MCF 10A (cell line): ENCODE measurements at regions not wholly inside any gene's neighbourhood (a gene's known extent, or its start where the extent isn't known, plus 50 kb on each side); places are given as distances from the start of the nearest gene placed in this dataset.

ENCODE experiments used
- BruUV-seq: library from RNA; stranded (reverse); fragments of 400-500 nt; replicated peaks from 2 replicates; lab custom pipeline; 2021; lab: Mats Ljungman, UMichigan
- CTCF ChIA-PET: fragments of 300-600 bp; sonication (Branson Sonifier 250); formaldehyde crosslinking; extraction: SDS; loops from one replicate; lab custom pipeline; 2021; ENCODE audit warnings: antibody characterized with exemption, inconsistent platforms; lab: Yijun Ruan, JAX
- POLR2A ChIA-PET: fragments of 300-600, 350-650 bp; sonication (Branson Sonifier 250); formaldehyde crosslinking; extraction: SDS; loops from one replicate; lab custom pipeline; 2020; ENCODE audit warnings: antibody characterized with exemption, inconsistent platforms; lab: Yijun Ruan, JAX
- DNase-seq: peaks from one replicate; pipeline ENCODE4 v3.0.0-alpha.2; 2018; ENCODE audit not compliant: unreplicated experiment
- H3K27ac Mint-ChIP-seq: one replicate; pipeline ENCODE4 v1.8.0; 2022; ENCODE audit warnings: mild to moderate bottlenecking, low read depth, mixed read lengths; ENCODE audit not compliant: unreplicated experiment
- H3K27me3 Mint-ChIP-seq: one replicate; pipeline ENCODE4 v1.8.0; 2022; ENCODE audit warnings: mixed read lengths; ENCODE audit not compliant: insufficient read depth, unreplicated experiment
- H3K36me3 Mint-ChIP-seq: one replicate; pipeline ENCODE4 v1.8.0; 2022; ENCODE audit warnings: mild to moderate bottlenecking, moderate library complexity, mixed read lengths; ENCODE audit not compliant: insufficient read depth, unreplicated experiment
- H3K4me1 Mint-ChIP-seq: one replicate; pipeline ENCODE4 v1.8.0; 2022; ENCODE audit warnings: mixed read lengths; ENCODE audit not compliant: insufficient read depth, unreplicated experiment
- H3K4me3 Mint-ChIP-seq: one replicate; pipeline ENCODE4 v1.8.0; 2022; ENCODE audit warnings: mild to moderate bottlenecking, moderate library complexity, mixed read lengths; ENCODE audit not compliant: unreplicated experiment
- H3K9me3 Mint-ChIP-seq: one replicate; pipeline ENCODE4 v1.8.0; 2022; ENCODE audit warnings: mixed read lengths; ENCODE audit not compliant: unreplicated experiment
- CTCF ChIP-seq: fragments of 200-600 bp; IDR thresholded peaks from one replicate; pipeline ENCODE4 v1.8.0; 2022; ENCODE audit warnings: antibody characterized with exemption, mild to moderate bottlenecking; ENCODE audit not compliant: unreplicated experiment
- intact Hi-C: fragments of 100-400 bp; cut with micrococcal nuclease; formaldehyde crosslinking; loops from 2 replicates; pipeline ENCODE4 v1.14.1; 2022

- intact Hi-C loops = no loop called here
- Mint-ChIP-seq H3K9me3 (no peaks in the 10 kb centered on the region), H3K4me1 (no peaks in the 10 kb centered on the region), H3K36me3 (no peaks in the 10 kb centered on the region), H3K27me3 (no peaks in the 10 kb centered on the region), H3K4me3 (no peak overlapping the region), H3K27ac (no peak overlapping the region)
- TF ChIP-seq CTCF = no peak
- BruUV-seq = no TSS peak
- no peak for DNase-seq
- ChIA-PET POLR2A (no interaction called here), CTCF (interaction anchor here (0.6 kb wide), 1 partner anchor 1073 kb away, joined by 3 read pairs; no protein-coding TSS in a partner anchor)
Measured at GRCh38 chr14:44418856-44419255, 88.2 kb downstream of the FSCB start.

GRCh38 chr14:44417809-44418208 is 89.3 kb downstream of the FSCB start:
- Mint-ChIP-seq H3K27ac (no peak overlapping the region), H3K27me3 (no peaks in the 10 kb centered on the region), H3K9me3 (no peaks in the 10 kb centered on the region), H3K36me3 (no peaks in the 10 kb centered on the region), H3K4me3 (no peak overlapping the region), H3K4me1 (peaks cover 5% of the 10 kb centered on the region)
- DNase-seq = no peak
- intact Hi-C loops = no loop called here
- POLR2A ChIA-PET = no interaction called here
- CTCF ChIA-PET = interaction anchor here (0.6 kb wide), 1 partner anchor 466 kb away, joined by 4 read pairs; no protein-coding TSS in a partner anchor
- BruUV-seq = no TSS peak
- TF ChIP-seq CTCF = no peak

- TF ChIP-seq CTCF = no peak
- Mint-ChIP-seq H3K27me3 (no peaks in the 10 kb centered on the region), H3K9me3 (no peaks in the 10 kb centered on the region), H3K27ac (no peak overlapping the region), H3K36me3 (no peaks in the 10 kb centered on the region), H3K4me1 (peaks cover 5% of the 10 kb centered on the region), H3K4me3 (no peak overlapping the region)
- ChIA-PET CTCF (no interaction called here), POLR2A (no interaction called here)
- intact Hi-C loops = no loop called here
- BruUV-seq = no TSS peak
- DNase-seq = no peak
Measured at GRCh38 chr14:44414646-44415045, 92.4 kb downstream of the FSCB start.

- Mint-ChIP-seq H3K36me3 (no peaks in the 10 kb centered on the region), H3K27ac (no peak overlapping the region), H3K9me3 (no peaks in the 10 kb centered on the region), H3K4me1 (peaks cover 5% of the 10 kb centered on the region), H3K4me3 (no peak overlapping the region), H3K27me3 (no peaks in the 10 kb centered on the region)
- no peak for TF ChIP-seq CTCF
- intact Hi-C loops = no loop called here
- POLR2A ChIA-PET = no interaction called here
- CTCF ChIA-PET = no interaction called here
- BruUV-seq = no TSS peak
- no peak for DNase-seq
Measured at GRCh38 chr14:44412858-44413569, 94.1 kb downstream of the FSCB start.
